ENCODE measurements at regions not wholly inside any gene's neighbourhood (a gene's known extent, or its start where the extent isn't known, plus 50 kb on each side); places are given as distances from the start of the nearest gene placed in this dataset.

DNA sequence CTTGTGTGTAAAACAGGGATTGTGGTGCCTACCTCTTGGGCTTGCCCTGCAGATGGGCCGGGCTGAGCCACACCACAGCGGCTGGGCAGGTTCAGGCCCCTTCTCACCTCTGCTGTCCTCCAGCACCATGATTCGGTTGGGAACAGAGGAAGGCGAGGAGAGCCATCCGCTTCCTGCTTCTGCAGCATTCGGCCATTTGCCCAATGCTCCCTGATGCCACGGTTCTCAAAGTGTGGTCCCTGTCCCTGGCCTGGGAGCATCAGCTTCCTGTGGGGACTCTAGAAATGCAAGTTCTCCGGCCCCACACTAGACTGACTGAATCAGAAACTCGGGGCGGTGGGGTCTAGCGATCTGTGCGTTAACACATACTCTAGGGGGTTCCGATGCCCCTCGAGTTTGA, 65.1 kb downstream of the RRM2 start:
- Histone ChIP-seq H3K9me3 (ENCODE audit: control insufficient read depth, low read length) (no peaks in the 10 kb centered on the region), H3K36me3 (ENCODE audit: control insufficient read depth, insufficient read depth, low read length) (no peaks in the 10 kb centered on the region), H3K4me3 (ENCODE audit: low read depth, low read length) (no peak overlapping the region), H3K27ac (no peak overlapping the region), H2AFZ (no peak overlapping the region), H3K9ac (no peak overlapping the region), H3K27me3 (ENCODE audit: control insufficient read depth, insufficient read depth, low read length) (no peaks in the 10 kb centered on the region), H3K4me2 (ENCODE audit: low read length) (no peak overlapping the region), H3K4me1 (no peaks in the 10 kb centered on the region), H3K79me2 (no peaks in the 10 kb centered on the region)
- TF ChIP-seq, protein P1, sequence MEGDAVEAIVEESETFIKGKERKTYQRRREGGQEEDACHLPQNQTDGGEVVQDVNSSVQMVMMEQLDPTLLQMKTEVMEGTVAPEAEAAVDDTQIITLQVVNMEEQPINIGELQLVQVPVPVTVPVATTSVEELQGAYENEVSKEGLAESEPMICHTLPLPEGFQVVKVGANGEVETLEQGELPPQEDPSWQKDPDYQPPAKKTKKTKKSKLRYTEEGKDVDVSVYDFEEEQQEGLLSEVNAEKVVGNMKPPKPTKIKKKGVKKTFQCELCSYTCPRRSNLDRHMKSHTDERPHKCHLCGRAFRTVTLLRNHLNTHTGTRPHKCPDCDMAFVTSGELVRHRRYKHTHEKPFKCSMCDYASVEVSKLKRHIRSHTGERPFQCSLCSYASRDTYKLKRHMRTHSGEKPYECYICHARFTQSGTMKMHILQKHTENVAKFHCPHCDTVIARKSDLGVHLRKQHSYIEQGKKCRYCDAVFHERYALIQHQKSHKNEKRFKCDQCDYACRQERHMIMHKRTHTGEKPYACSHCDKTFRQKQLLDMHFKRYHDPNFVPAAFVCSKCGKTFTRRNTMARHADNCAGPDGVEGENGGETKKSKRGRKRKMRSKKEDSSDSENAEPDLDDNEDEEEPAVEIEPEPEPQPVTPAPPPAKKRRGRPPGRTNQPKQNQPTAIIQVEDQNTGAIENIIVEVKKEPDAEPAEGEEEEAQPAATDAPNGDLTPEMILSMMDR (IDR thresholded peaks at IDR 0.05), result no peak

GRCh38 chr2:10188211-10188610, 65.7 kb downstream of the RRM2 start:
- TF ChIP-seq, protein P1 (IDR thresholded peaks at IDR 0.05), result no peak
- no peak overlapping the region for H3K4me3 ChIP-seq (ENCODE audit: low read depth, low read length)
- no peaks in the 10 kb centered on the region for H3K27me3 ChIP-seq (ENCODE audit: control insufficient read depth, insufficient read depth, low read length)
- H3K27ac ChIP-seq, result no peak overlapping the region
- H3K4me2 ChIP-seq (ENCODE audit: low read length), result no peak overlapping the region
- H2AFZ ChIP-seq, result no peak overlapping the region
- H3K9me3 ChIP-seq (ENCODE audit: control insufficient read depth, low read length), result no peaks in the 10 kb centered on the region
- no peaks in the 10 kb centered on the region for H3K36me3 ChIP-seq (ENCODE audit: control insufficient read depth, insufficient read depth, low read length)
- no peak overlapping the region for H3K9ac ChIP-seq
- H3K4me1 ChIP-seq, result no peaks in the 10 kb centered on the region
- H3K79me2 ChIP-seq, result no peaks in the 10 kb centered on the region

DNA sequence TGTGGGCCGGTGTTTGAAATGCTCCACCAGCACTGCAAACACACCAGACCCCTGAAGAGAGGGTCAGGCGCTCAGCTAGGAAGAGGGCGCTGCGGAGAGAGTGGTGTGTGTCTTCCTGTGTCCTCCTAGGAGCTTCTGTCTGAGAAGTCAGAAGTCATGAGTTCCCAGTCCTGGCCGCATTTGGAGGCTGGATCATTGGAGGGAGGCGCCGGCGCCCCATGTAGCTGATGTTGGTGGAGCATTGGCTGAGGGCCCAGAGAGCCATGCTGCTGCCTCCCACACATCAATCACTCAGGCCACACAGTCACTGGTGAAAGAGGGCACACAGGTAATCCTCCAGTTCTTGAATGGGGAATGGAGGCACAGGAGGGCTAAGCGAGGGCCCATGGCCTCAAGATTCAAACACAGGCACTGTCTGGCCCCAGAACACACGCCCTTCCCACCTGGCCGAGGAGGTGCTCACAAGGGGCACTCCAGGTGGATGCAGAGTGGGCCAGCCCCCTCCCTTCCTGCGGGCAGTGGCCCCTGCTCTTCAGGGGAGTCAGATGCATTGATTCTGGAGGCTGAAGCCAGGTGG, 66.3 kb downstream of the RRM2 start:
- TF ChIP-seq, protein P1 (IDR thresholded peaks at IDR 0.05), result no peak
- Histone ChIP-seq H3K4me3 (ENCODE audit: low read depth, low read length) (no peak overlapping the region), H3K9ac (no peak overlapping the region), H3K9me3 (ENCODE audit: control insufficient read depth, low read length) (no peaks in the 10 kb centered on the region), H3K79me2 (no peaks in the 10 kb centered on the region), H3K4me2 (ENCODE audit: low read length) (no peak overlapping the region), H3K27me3 (ENCODE audit: control insufficient read depth, insufficient read depth, low read length) (no peaks in the 10 kb centered on the region), H3K4me1 (no peaks in the 10 kb centered on the region), H3K27ac (no peak overlapping the region), H3K36me3 (ENCODE audit: control insufficient read depth, insufficient read depth, low read length) (no peaks in the 10 kb centered on the region), H2AFZ (no peak overlapping the region)

DNA sequence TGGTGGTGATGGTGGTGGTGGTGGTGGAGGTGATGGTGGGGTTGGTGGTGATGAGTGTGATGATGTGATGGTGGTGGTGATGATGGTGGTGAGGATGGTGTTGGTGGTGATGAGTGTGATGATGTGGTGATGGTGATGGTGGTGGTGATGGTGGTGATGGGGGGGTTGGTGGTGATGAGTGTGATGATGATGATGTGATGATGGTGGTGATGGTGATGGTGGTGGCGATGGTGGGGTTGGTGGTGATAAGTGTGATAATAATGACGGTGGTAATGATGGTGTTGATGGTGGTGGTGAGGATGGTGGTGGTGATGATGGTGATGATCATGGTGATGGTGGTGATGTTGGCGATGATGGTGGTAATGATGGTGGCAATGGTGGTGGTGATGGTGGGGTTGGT, 67.7 kb downstream of the RRM2 start:
- no peak overlapping the region for H3K4me2 ChIP-seq (ENCODE audit: low read length)
- no peak overlapping the region for H2AFZ ChIP-seq
- no peaks in the 10 kb centered on the region for H3K36me3 ChIP-seq (ENCODE audit: control insufficient read depth, insufficient read depth, low read length)
- H3K4me3 ChIP-seq (ENCODE audit: low read depth, low read length), result no peak overlapping the region
- TF ChIP-seq, protein P1 (IDR thresholded peaks at IDR 0.05), result no peak
- H3K79me2 ChIP-seq, result no peaks in the 10 kb centered on the region
- no peaks in the 10 kb centered on the region for H3K4me1 ChIP-seq
- no peak overlapping the region for H3K9ac ChIP-seq
- no peaks in the 10 kb centered on the region for H3K27me3 ChIP-seq (ENCODE audit: control insufficient read depth, insufficient read depth, low read length)
- no peaks in the 10 kb centered on the region for H3K9me3 ChIP-seq (ENCODE audit: control insufficient read depth, low read length)
- H3K27ac ChIP-seq, result no peak overlapping the region
